ENCODE measurements at regions not wholly inside any gene's neighbourhood (a gene's known extent, or its start where the extent isn't known, plus 50 kb on each side); places are given as distances from the start of the nearest gene placed in this dataset.

GRCh38 chr16:65546353-65546791 is 424.5 kb upstream of the CDH11 start:
- no peak for DNase-seq (ENCODE audit: low read depth in 3 of 3)

GRCh38 chr16:65545413-65545956 is 423.6 kb upstream of the CDH11 start:
- no peak for DNase-seq (ENCODE audit: low read depth in 3 of 3)

GRCh38 chr16:65543781-65544740 is 422.2 kb upstream of the CDH11 start:
- DNase-seq (ENCODE audit: low read depth in 3 of 3), result no peak

- DNase-seq (ENCODE audit: low read depth in 3 of 3), result no peak
These were observed 419.8 kb upstream of the CDH11 start for GRCh38 chr16:65541646-65542045.

- no peak for DNase-seq (ENCODE audit: low read depth in 3 of 3)
These were observed 419.0 kb upstream of the CDH11 start for GRCh38 chr16:65540901-65541300.

- no peak for DNase-seq (ENCODE audit: low read depth in 3 of 3)
These were observed 417.1 kb upstream of the CDH11 start for GRCh38 chr16:65538976-65539375.

GRCh38 chr16:65537336-65537735 is 415.5 kb upstream of the CDH11 start:
- DNase-seq (ENCODE audit: low read depth in 3 of 3), result no peak

- no peak for DNase-seq (ENCODE audit: low read depth in 3 of 3)
These were observed 412.3 kb upstream of the CDH11 start for GRCh38 chr16:65534121-65534528.

GRCh38 chr16:65532846-65533245 is 411.0 kb upstream of the CDH11 start:
- no peak for DNase-seq (ENCODE audit: low read depth in 3 of 3)

GRCh38 chr16:65532258-65532657 is 410.4 kb upstream of the CDH11 start:
- DNase-seq (ENCODE audit: low read depth in 3 of 3), result no peak

- DNase-seq (ENCODE audit: low read depth in 3 of 3), result no peak
These were observed 409.6 kb upstream of the CDH11 start for GRCh38 chr16:65531475-65531874.

- DNase-seq (ENCODE audit: low read depth in 3 of 3), result no peak
These were observed 403.8 kb upstream of the CDH11 start for GRCh38 chr16:65525707-65526106.

- DNase-seq (ENCODE audit: low read depth in 3 of 3), result no peak
These were observed 403.1 kb upstream of the CDH11 start for GRCh38 chr16:65524997-65525396.

- DNase-seq (ENCODE audit: low read depth in 3 of 3), result no peak
These were observed 402.4 kb upstream of the CDH11 start for GRCh38 chr16:65524231-65524630.

- DNase-seq (ENCODE audit: low read depth in 3 of 3), result no peak
These were observed 401.6 kb upstream of the CDH11 start for GRCh38 chr16:65523283-65523944.

- DNase-seq (ENCODE audit: low read depth in 3 of 3), result no peak
These were observed 400.5 kb upstream of the CDH11 start for GRCh38 chr16:65522412-65522811.

- DNase-seq (ENCODE audit: low read depth in 3 of 3), result no peak
These were observed 399.9 kb upstream of the CDH11 start for GRCh38 chr16:65521633-65522328.

- no peak for DNase-seq (ENCODE audit: low read depth in 3 of 3)
These were observed 397.5 kb upstream of the CDH11 start for GRCh38 chr16:65519402-65519801.

GRCh38 chr16:65515193-65515592 is 393.3 kb upstream of the CDH11 start:
- DNase-seq (ENCODE audit: low read depth in 3 of 3), result no peak

GRCh38 chr16:65510850-65511249 is 389.0 kb upstream of the CDH11 start:
- no peak for DNase-seq (ENCODE audit: low read depth in 3 of 3)

GRCh38 chr16:65510241-65510640 is 388.4 kb upstream of the CDH11 start:
- DNase-seq (ENCODE audit: low read depth in 3 of 3), result no peak

- DNase-seq (ENCODE audit: low read depth in 3 of 3), result no peak
These were observed 387.3 kb upstream of the CDH11 start for GRCh38 chr16:65509172-65509571.

Measured in stimulated activated CD4-positive, alpha-beta T cell treated with anti-CD3 and anti-CD28 coated beads, TNF-alpha, amount 100 ng/mL, for 48 hours (primary cell).